Mesothelial cell of epicardium (in vitro differentiated cells): ENCODE measurements at regions not wholly inside any gene's neighbourhood (a gene's known extent, or its start where the extent isn't known, plus 50 kb on each side); places are given as distances from the start of the nearest gene placed in this dataset.

Experiments
- DNase-seq, 2 experiments: peaks; one replicate each; pipeline ENCODE4 v3.0.0; 2021; ENCODE audit warnings: low spot score in 2 of 2; ENCODE audit not compliant: unreplicated experiment in 2 of 2
- H3K27ac Mint-ChIP-seq: 2 replicates; pipeline ENCODE4 v1.8.0; 2021; ENCODE audit warnings: mixed read lengths
- H3K27me3 Mint-ChIP-seq: 2 replicates; pipeline ENCODE4 v1.8.0; 2021; ENCODE audit warnings: low read depth, mixed read lengths
- H3K36me3 Mint-ChIP-seq: 2 replicates; pipeline ENCODE4 v1.8.0; 2021; ENCODE audit warnings: mixed read lengths
- H3K4me1 Mint-ChIP-seq: 2 replicates; pipeline ENCODE4 v1.8.0; 2021; ENCODE audit warnings: mixed read lengths
- H3K4me3 Mint-ChIP-seq: 2 replicates; pipeline ENCODE4 v1.8.0; 2021; ENCODE audit warnings: mild to moderate bottlenecking, moderate library complexity, mixed read lengths
- H3K9me3 Mint-ChIP-seq: 2 replicates; pipeline ENCODE4 v1.8.0; 2021; ENCODE audit warnings: mixed read lengths
- TF ChIP-seq, protein P1 (sequence below): fragments of 200-600 bp; sonication (generic); IDR thresholded peaks from one replicate; pipeline ENCODE4 v1.5.0; 2021; ENCODE audit warnings: antibody characterized with exemption; ENCODE audit not compliant: unreplicated experiment

DNA sequence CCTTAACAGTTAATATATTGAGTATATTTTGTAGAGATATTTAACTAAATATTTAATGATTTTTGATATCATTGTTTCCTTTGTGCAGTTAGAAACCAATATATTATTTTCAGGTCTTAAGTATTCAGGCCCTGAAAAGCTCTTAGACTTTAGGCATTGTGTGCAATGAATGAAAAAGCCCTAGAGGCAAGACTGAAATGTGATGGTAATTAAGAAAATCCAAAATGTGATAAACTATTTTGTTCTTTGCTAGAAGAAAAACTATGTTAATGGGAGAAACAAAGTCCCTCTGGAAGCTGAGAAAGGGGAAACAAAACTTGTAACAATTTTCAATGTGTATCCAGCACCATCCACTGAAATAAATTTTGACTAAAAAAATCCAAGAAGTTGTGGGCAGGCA lies 54.6 kb upstream of the SSR3 start:
- no peak overlapping the region for H3K4me3 Mint-ChIP-seq
- H3K4me1 Mint-ChIP-seq = peaks cover 23% of the 10 kb centered on the region
- H3K27me3 Mint-ChIP-seq = no peaks in the 10 kb centered on the region
- H3K36me3 Mint-ChIP-seq = no peaks in the 10 kb centered on the region
- TF ChIP-seq, protein P1, sequence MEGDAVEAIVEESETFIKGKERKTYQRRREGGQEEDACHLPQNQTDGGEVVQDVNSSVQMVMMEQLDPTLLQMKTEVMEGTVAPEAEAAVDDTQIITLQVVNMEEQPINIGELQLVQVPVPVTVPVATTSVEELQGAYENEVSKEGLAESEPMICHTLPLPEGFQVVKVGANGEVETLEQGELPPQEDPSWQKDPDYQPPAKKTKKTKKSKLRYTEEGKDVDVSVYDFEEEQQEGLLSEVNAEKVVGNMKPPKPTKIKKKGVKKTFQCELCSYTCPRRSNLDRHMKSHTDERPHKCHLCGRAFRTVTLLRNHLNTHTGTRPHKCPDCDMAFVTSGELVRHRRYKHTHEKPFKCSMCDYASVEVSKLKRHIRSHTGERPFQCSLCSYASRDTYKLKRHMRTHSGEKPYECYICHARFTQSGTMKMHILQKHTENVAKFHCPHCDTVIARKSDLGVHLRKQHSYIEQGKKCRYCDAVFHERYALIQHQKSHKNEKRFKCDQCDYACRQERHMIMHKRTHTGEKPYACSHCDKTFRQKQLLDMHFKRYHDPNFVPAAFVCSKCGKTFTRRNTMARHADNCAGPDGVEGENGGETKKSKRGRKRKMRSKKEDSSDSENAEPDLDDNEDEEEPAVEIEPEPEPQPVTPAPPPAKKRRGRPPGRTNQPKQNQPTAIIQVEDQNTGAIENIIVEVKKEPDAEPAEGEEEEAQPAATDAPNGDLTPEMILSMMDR = no peak
- no peaks in the 10 kb centered on the region for H3K9me3 Mint-ChIP-seq
- no peak overlapping the region for H3K27ac Mint-ChIP-seq
- no peak for DNase-seq

DNA sequence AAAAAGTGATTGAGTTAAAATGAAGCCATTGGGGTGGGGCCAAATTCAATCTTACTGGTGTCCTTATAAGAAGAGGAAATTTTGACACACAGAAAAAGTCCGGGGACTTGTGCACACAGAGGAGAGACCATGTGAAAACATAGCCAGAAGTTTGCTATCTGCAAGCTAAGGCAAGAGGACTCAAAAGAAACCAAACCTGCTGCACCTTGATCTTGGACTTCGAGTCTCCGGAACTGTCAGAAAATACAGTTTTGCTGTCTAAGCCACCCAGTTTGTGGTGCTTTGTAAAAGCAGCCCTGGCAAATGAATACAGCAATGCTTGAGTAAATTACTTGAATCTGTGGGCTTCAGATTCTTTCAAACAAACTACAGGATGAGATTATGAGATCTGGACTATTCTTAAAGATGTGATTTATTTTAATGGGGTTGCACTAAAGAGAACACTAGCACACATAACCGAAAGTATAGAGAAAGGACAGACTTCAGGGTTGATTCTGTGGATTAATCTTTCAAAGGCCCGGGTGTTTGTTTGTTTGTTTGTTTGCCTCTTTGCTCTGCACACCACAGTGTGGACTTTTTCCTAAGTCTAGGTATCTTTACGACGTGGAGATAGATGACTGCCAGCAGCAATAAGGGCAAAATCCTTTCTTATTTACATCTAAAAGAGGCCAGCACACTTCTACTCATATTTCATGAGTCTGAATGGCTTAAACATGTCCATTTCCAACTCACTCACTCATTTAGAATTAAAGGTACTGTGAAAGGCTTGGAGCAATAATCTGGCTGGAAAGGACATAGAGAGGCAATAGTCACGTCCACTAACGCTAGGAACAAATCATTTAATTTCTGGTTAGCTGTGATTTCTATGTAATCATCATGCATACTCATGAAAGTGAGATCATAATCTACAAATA lies 53.9 kb upstream of the SSR3 start:
- H3K36me3 Mint-ChIP-seq = no peaks in the 10 kb centered on the region
- peak overlapping the region; percentile 20 for H3K27ac Mint-ChIP-seq
- TF ChIP-seq, protein P1 = no peak
- no peaks in the 10 kb centered on the region for H3K27me3 Mint-ChIP-seq
- H3K4me3 Mint-ChIP-seq = no peak overlapping the region
- no peak for DNase-seq
- H3K4me1 Mint-ChIP-seq = peaks cover 23% of the 10 kb centered on the region
- no peaks in the 10 kb centered on the region for H3K9me3 Mint-ChIP-seq

DNA sequence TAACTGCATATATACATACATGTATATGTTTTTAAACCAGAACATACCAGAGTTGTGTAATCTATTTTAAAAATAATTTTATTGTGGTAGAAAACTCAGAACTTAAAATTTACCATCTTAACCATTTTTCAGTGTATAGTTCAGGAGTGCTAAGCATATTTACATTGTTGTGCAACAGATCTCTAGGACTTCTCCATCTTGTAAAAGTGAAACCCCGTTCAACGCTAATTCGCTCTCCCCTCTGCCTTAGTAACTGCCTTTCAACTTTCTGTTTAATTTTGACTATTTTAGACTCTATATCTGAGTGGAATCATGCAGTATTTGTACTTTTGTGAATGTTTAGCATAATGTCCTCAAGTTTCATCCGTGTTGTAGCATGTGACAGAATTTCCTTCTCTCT lies 51.8 kb upstream of the SSR3 start:
- Mint-ChIP-seq H3K4me1 (peaks cover 23% of the 10 kb centered on the region), H3K36me3 (no peaks in the 10 kb centered on the region), H3K9me3 (no peaks in the 10 kb centered on the region), H3K4me3 (no peak overlapping the region), H3K27ac (no peak overlapping the region), H3K27me3 (no peaks in the 10 kb centered on the region)
- no peak for DNase-seq
- TF ChIP-seq, protein P1 = no peak

DNA sequence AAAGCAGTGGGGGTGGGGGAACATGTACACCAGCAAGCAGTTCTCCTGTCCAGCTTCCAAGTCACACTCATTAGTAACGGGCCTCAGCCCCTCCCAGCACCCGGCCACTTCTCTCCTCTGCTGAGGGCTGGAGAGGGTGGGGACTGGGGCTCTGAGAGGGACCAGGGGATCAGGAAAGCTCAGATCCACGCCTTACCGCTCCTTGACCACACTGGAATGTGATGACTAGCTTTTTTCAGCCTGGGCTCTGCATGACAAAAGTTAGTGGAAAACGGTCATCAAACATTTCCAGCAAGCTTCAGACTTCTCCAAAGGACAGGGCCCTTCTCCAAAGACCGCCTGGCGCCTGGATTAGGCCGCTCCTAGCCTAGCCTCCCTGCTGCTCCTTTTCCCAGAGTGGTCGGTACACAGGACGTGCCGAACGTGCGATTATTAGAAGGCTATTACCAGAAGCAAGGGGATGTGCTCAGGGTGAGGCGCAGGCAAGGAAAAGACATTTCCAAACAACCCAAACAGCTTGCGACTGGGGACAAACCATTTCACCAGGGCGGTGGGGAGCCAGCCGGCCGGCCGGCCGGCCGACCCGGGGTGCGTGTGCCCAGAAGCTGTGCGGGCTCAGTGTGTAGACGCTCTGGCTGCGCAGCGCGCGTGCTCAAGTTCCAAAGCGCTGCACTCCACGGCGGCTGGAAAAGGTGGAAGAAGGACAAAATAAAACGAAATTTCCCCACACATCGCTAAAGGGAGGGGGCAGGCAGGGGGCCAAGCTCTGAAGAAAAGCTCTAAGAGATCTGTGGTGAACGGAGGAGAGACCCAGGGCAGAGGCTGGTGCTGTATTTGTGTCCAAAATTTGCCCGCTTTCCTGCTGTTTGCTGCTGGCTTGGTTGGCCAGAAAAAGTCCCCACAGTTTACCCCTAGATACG lies 51.0 kb upstream of the SSR3 start:
- H3K36me3 Mint-ChIP-seq = no peaks in the 10 kb centered on the region
- TF ChIP-seq, protein P1 = no peak
- no peaks in the 10 kb centered on the region for H3K27me3 Mint-ChIP-seq

DNA sequence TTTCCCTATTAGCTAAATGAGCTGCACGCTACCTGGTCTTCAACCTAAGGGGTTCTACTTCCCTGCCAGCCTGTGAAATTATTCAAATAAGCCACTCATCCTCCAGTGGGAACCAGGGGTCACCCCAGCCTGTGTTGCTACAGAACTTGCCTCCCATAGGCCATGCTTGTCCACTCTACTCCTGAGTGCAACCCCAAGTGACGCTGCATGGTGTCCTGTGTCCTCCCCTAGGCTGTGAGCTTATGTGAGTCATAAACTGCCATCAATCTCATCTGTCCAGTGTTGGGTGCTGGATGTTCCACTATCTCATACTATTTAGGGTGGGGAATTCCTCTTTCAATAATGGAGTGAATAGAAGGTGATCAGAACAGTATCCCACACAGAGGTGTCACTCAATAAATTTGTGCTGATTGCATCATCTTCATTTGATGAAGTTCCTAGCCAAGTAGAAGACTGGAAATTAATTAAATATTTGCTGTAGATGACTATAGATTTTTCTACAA lies 49.8 kb upstream of the SSR3 start:
- TF ChIP-seq, protein P1 = no peak
- Mint-ChIP-seq H3K27ac (no peak overlapping the region), H3K9me3 (no peaks in the 10 kb centered on the region), H3K4me1 (peaks cover 23% of the 10 kb centered on the region), H3K4me3 (no peak overlapping the region), H3K27me3 (no peaks in the 10 kb centered on the region), H3K36me3 (no peaks in the 10 kb centered on the region)
- no peak for DNase-seq

More for the DNA sequence above, 51.0 kb upstream of the SSR3 start:
- Mint-ChIP-seq H3K4me1 (peaks cover 23% of the 10 kb centered on the region), H3K4me3 (peak overlapping the region; percentile 69), H3K9me3 (no peaks in the 10 kb centered on the region), H3K27ac (peak overlapping the region; percentile 89)
- DNase-seq = peak in 1 of 2 experiments; percentile 43
